SK-N-SH (cell line): ENCODE measurements at regions not wholly inside any gene's neighbourhood (a gene's known extent, or its start where the extent isn't known, plus 50 kb on each side); places are given as distances from the start of the nearest gene placed in this dataset.

ENCODE experiments used
- CTCF ChIA-PET: fragments of 300-600, 350-600 bp; formaldehyde crosslinking; extraction: SDS; loops from one replicate; lab custom pipeline; 2021; lab: Yijun Ruan, JAX
- POLR2A ChIA-PET: fragments of 350-600 bp; sonication (Branson Sonifier 250); formaldehyde crosslinking; extraction: SDS; loops from one replicate; lab custom pipeline; 2020; ENCODE audit warnings: antibody characterized with exemption, inconsistent platforms; lab: Yijun Ruan, JAX
- DNase-seq: peaks from one replicate; pipeline ENCODE4 v3.0.0; 2012
- H2AFZ ChIP-seq: fragments of 200-600 bp; sonication (generic); 2 replicates; pipeline ENCODE4 v1.8.1; 2016; ENCODE audit warnings: antibody characterized with exemption, mild to moderate bottlenecking, low read depth
- H3F3A ChIP-seq: fragments of 200-600 bp; sonication (generic); replicated peaks from 2 replicates; pipeline ENCODE3; 2016; ENCODE audit warnings: antibody characterized with exemption, mild to moderate bottlenecking; ENCODE audit not compliant: insufficient read depth
- H3K27ac ChIP-seq, 2 experiments: fragments of 200-500 bp in 1 of 2; fragments of 200-600 bp in 1 of 2; sonication (Bioruptor generic) in 1 of 2; sonication (generic), shearing (Covaris generic) in 1 of 2; 2 replicates each; pipeline versions ENCODE4 v1.5.1 to v1.6.1; 2014 to 2016; ENCODE audit warnings: low read depth in 2 of 2, inconsistent platforms in 1 of 2, low read length in 1 of 2, mild to moderate bottlenecking in 1 of 2, mixed read lengths in 1 of 2
- H3K27me3 ChIP-seq: fragments of 200-600 bp; sonication (generic), shearing (Covaris generic); 2 replicates; pipeline ENCODE4 v1.6.1; 2016; ENCODE audit warnings: mixed run types; ENCODE audit not compliant: insufficient read depth
- H3K36me3 ChIP-seq, 2 experiments: fragments of 200-500 bp in 1 of 2; fragments of 200-600 bp in 1 of 2; sonication (Bioruptor generic) in 1 of 2; sonication (generic) in 1 of 2; replicated peaks in 1 of 2; 2 replicates each; pipeline versions ENCODE3 to v1.5.1; 2014 to 2016; ENCODE audit warnings: low read length in 1 of 2, mild to moderate bottlenecking in 1 of 2; ENCODE audit not compliant: insufficient read depth in 2 of 2, control insufficient read depth in 1 of 2
- H3K4me1 ChIP-seq, 2 experiments: fragments of 200-500 bp in 1 of 2; fragments of 200-600 bp in 1 of 2; sonication (Bioruptor generic) in 1 of 2; sonication (generic), shearing (Covaris generic) in 1 of 2; 2 replicates each; pipeline versions ENCODE4 v1.5.1 to v1.6.1; 2014 to 2016; ENCODE audit warnings: low read depth in 1 of 2, low read length in 1 of 2, mixed run types in 1 of 2; ENCODE audit not compliant: insufficient read depth in 2 of 2, control insufficient read depth in 1 of 2
- H3K4me2 ChIP-seq: fragments of 200-600 bp; sonication (generic), shearing (Covaris generic); 2 replicates; pipeline ENCODE4 v1.6.1; 2017; ENCODE audit warnings: mixed run types
- H3K4me3 ChIP-seq, 2 experiments: fragments of 200-500 bp in 1 of 2; fragments of 200-600 bp in 1 of 2; sonication (Bioruptor generic) in 1 of 2; sonication (generic), shearing (Covaris generic) in 1 of 2; 2 replicates each; pipeline versions ENCODE4 v1.5.1 to v1.8.1; 2014 to 2016; ENCODE audit warnings: low read depth in 2 of 2, inconsistent platforms in 1 of 2, low read length in 1 of 2, mild to moderate bottlenecking in 1 of 2, mixed read lengths in 1 of 2, moderate library complexity in 1 of 2
- H3K79me2 ChIP-seq: fragments of 200-600 bp; sonication (generic); 2 replicates; pipeline ENCODE4 v1.8.1; 2017; ENCODE audit warnings: mild to moderate bottlenecking; ENCODE audit not compliant: insufficient read depth
- H3K9ac ChIP-seq: fragments of 200-600 bp; sonication (generic); 2 replicates; pipeline ENCODE4 v1.6.1; 2017; ENCODE audit warnings: mixed run types
- H3K9me2 ChIP-seq: fragments of 200-600 bp; sonication (generic); 2 replicates; pipeline ENCODE4 v1.6.1; 2017; ENCODE audit warnings: mixed run types
- H3K9me3 ChIP-seq: fragments of 200-600 bp; sonication (generic); 2 replicates; pipeline ENCODE4 v1.6.1; 2017; ENCODE audit warnings: mixed run types, mild to moderate bottlenecking, moderate library complexity
- H4K20me1 ChIP-seq: fragments of 200-600 bp; sonication (generic); 2 replicates; pipeline ENCODE4 v1.6.1; 2017; ENCODE audit warnings: mild to moderate bottlenecking, mixed run types; ENCODE audit not compliant: insufficient read depth
- CHD2 ChIP-seq: fragments of 150-350 bp; IDR thresholded peaks from 2 replicates; pipeline ENCODE4 v1.6.1; 2018; ENCODE audit warnings: low read length; ENCODE audit not compliant: partially characterized antibody
- CTCF ChIP-seq: fragments of 200-600 bp; sonication (generic); IDR thresholded peaks from 2 replicates; pipeline ENCODE4 v1.6.1; 2017; ENCODE audit warnings: antibody characterized with exemption, mild to moderate bottlenecking, moderate library complexity
- EP300 ChIP-seq, 2 experiments: IDR thresholded peaks; 2 replicates each; pipeline versions ENCODE4 v1.4.0 to v1.6.1; 2012; ENCODE audit warnings: borderline replicate concordance in 1 of 2, low read depth in 1 of 2, low read length in 1 of 2
- EZH2phosphoT487 ChIP-seq: fragments of 200-600 bp; sonication (generic); IDR thresholded peaks from 2 replicates; pipeline ENCODE4 v1.6.1; 2017; ENCODE audit warnings: low read depth, mixed run types, mild to moderate bottlenecking, antibody characterized with exemption, moderate library complexity, borderline replicate concordance
- FOXJ3 ChIP-seq: sonication (generic); formaldehyde crosslinking; IDR thresholded peaks from 2 replicates; pipeline ENCODE4 v1.5.1; 2020; ENCODE audit warnings: mild to moderate bottlenecking, missing genetic modification reagents
- IRF3 ChIP-seq: fragments of 150-350 bp; IDR thresholded peaks from 2 replicates; pipeline ENCODE4 v1.6.1; 2016; ENCODE audit warnings: mild to moderate bottlenecking, low read depth, low read length
- MAX ChIP-seq: IDR thresholded peaks from 2 replicates; pipeline ENCODE4 v1.4.0; 2012; ENCODE audit warnings: low read depth
- POLR2AphosphoS5 ChIP-seq: IDR thresholded peaks from 2 replicates; pipeline ENCODE4 v1.6.1; 2012; ENCODE audit warnings: low read depth, low read length
- RXRA ChIP-seq: IDR thresholded peaks from 2 replicates; pipeline ENCODE4 v1.4.0; 2012; ENCODE audit warnings: low read depth, mild to moderate bottlenecking, borderline replicate concordance
- SIN3A ChIP-seq: IDR thresholded peaks from 2 replicates; pipeline ENCODE4 v1.6.1; 2012; ENCODE audit warnings: low read depth, mild to moderate bottlenecking, low read length, moderate library complexity, borderline replicate concordance
- TAF1 ChIP-seq: IDR thresholded peaks from 2 replicates; pipeline ENCODE4 v1.6.1; 2012; ENCODE audit warnings: low read depth, mild to moderate bottlenecking, low read length, moderate library complexity, borderline replicate concordance
- TCF12 ChIP-seq: IDR thresholded peaks from 2 replicates; pipeline ENCODE4 v1.4.0; 2012
- USF2 ChIP-seq: fragments of 150-350 bp; IDR thresholded peaks from 2 replicates; pipeline ENCODE4 v1.6.1; 2017; ENCODE audit warnings: antibody characterized with exemption, low read length, low read depth, borderline replicate concordance
- YY1 ChIP-seq: IDR thresholded peaks from 2 replicates; pipeline ENCODE4 v1.4.0; 2012; ENCODE audit warnings: low read depth, mild to moderate bottlenecking
- ZBTB33 ChIP-seq: IDR thresholded peaks from 2 replicates; pipeline ENCODE4 v1.4.0; 2012; ENCODE audit warnings: low read depth, borderline replicate concordance
- WGBS: methylation state at CpG from one replicate; pipeline ENCODE4 v1.1.6; 2017; ENCODE audit warnings: low lambda C conversion rate; 5-methylcytosine and 5-hydroxymethylcytosine counted together

GRCh38 chr2:12035956-12036639, 289.7 kb downstream of the LPIN1 start:
- H3K79me2 ChIP-seq: no peaks in the 10 kb centered on the region
- no peaks in the 10 kb centered on the region for H3K9me3 ChIP-seq
- H3K4me3 ChIP-seq: no peak overlapping the region
- TF ChIP-seq MAX: no peak
- TF ChIP-seq CHD2: no peak
- TF ChIP-seq TAF1: no peak
- no peak for TF ChIP-seq POLR2AphosphoS5
- TF ChIP-seq CTCF: no peak
- no peak for TF ChIP-seq FOXJ3 (CRISPR knock-in tag)
- TF ChIP-seq EP300 (IDR thresholded peaks at IDR 0.05; ENCODE audit: borderline replicate concordance in 1 of 2, low read depth in 1 of 2, low read length in 1 of 2): no peak
- TF ChIP-seq USF2: no peak
- no peak for TF ChIP-seq EZH2phosphoT487
- TF ChIP-seq RXRA: no peak
- TF ChIP-seq TCF12: no peak
- TF ChIP-seq SIN3A: no peak
- TF ChIP-seq IRF3: no peak
- no peak for TF ChIP-seq YY1
- no peak for TF ChIP-seq ZBTB33
- no peak for DNase-seq
- no peaks in the 10 kb centered on the region for H3K9me2 ChIP-seq
- WGBS: 81% methylated on average over 1 of the region's 1 CpG
- no peak overlapping the region for H3K4me2 ChIP-seq
- no peaks in the 10 kb centered on the region for H4K20me1 ChIP-seq
- H2AFZ ChIP-seq: no peak overlapping the region
- no peaks in the 10 kb centered on the region for H3F3A ChIP-seq
- H3K9ac ChIP-seq: no peak overlapping the region
- no peaks in the 10 kb centered on the region for H3K27me3 ChIP-seq
- H3K36me3 ChIP-seq: no peaks in the 10 kb centered on the region
- ChIA-PET POLR2A (no interaction called here), CTCF (interaction anchor here (0.8 to 1.3 kb wide), 4 partner anchors 10 to 971 kb away, joined by 3 to 5 read pairs (median 4); no protein-coding TSS in a partner anchor)
- peaks cover 0 to 10% of the 10 kb centered on the region in 2 experiments; a peak in 2 of 4 replicates for H3K4me1 ChIP-seq
- H3K27ac ChIP-seq: no peak overlapping the region
